Stomach (tissue), 4 donors: ENCODE measurements at regions not wholly inside any gene's neighbourhood (a gene's known extent, or its start where the extent isn't known, plus 50 kb on each side); places are given as distances from the start of the nearest gene placed in this dataset.

ENCODE experiments used
- EP300 ChIP-seq: sonication (generic); formaldehyde crosslinking; IDR thresholded peaks from one replicate; pipeline ENCODE4 v1.6.1; 2017; ENCODE audit warnings: antibody characterized with exemption
- POLR2A ChIP-seq, 4 donors: fragments of 450-650 bp; IDR thresholded peaks; one replicate each; pipeline ENCODE4 v1.6.1; 2016; ENCODE audit warnings: antibody characterized with exemption in 4 of 4, control low read depth in 2 of 4, mild to moderate bottlenecking in 1 of 4, moderate library complexity in 1 of 4
- POLR2AphosphoS5 ChIP-seq, 3 donors: sonication (generic); formaldehyde crosslinking; IDR thresholded peaks; one replicate each; pipeline ENCODE4 v1.6.1; 2016; ENCODE audit warnings: antibody characterized with exemption in 3 of 3
- TF ChIP-seq, protein P1 (sequence below), 7 experiments: fragments of 450-650 bp in 4 of 7; fragments of 200-600 bp in 3 of 7; sonication (generic) in 3 of 7; IDR thresholded peaks; one replicate each; pipeline ENCODE4 v1.5.1; 2016 to 2019; ENCODE audit warnings: antibody characterized with exemption in 7 of 7, control low read depth in 2 of 7, mild to moderate bottlenecking in 1 of 7

DNA sequence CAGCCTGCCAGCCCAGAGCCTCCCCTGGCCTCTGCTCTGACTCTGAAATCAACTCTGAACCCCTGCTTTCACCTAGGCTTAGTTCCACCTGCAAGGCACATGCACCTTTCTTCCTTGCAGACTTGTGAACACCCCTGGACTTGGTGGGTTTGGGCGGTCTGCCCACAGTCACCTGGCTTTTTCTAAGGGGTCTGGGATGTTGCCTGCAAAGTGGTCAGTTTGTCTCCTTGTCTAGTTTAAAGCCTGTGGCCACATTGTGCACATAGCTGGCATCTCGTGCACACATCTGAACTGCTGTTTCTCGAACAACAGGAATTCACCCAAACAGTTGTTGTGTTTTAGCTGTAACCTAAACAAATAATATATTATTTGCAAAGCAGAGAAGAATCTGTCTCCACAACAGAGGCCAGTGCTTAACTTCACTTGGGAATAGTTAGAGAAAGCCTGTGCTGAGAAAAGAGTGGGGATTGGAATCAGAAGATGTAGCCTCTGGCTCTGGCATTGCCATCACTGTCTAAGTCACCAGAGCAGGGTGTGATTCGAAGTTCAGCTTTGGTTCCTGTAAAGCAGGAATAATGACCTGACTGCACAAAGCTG is 108.5 kb downstream of the TMEM18 start:
- no peak for TF ChIP-seq POLR2AphosphoS5 (IDR thresholded peaks at IDR 0.05)
- no peak for TF ChIP-seq POLR2A (IDR thresholded peaks at IDR 0.05)
- TF ChIP-seq, protein P1, sequence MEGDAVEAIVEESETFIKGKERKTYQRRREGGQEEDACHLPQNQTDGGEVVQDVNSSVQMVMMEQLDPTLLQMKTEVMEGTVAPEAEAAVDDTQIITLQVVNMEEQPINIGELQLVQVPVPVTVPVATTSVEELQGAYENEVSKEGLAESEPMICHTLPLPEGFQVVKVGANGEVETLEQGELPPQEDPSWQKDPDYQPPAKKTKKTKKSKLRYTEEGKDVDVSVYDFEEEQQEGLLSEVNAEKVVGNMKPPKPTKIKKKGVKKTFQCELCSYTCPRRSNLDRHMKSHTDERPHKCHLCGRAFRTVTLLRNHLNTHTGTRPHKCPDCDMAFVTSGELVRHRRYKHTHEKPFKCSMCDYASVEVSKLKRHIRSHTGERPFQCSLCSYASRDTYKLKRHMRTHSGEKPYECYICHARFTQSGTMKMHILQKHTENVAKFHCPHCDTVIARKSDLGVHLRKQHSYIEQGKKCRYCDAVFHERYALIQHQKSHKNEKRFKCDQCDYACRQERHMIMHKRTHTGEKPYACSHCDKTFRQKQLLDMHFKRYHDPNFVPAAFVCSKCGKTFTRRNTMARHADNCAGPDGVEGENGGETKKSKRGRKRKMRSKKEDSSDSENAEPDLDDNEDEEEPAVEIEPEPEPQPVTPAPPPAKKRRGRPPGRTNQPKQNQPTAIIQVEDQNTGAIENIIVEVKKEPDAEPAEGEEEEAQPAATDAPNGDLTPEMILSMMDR (IDR thresholded peaks at IDR 0.05): no peak
- no peak for TF ChIP-seq EP300
